ENCODE measurements at regions not wholly inside any gene's neighbourhood (a gene's known extent, or its start where the extent isn't known, plus 50 kb on each side); places are given as distances from the start of the nearest gene placed in this dataset.
"Not testable (repeated sequence)": the region's sequence is repeated elsewhere in the genome, so short reads cannot be mapped to it uniquely, and the experiment has no call there.

- DNase-seq (ENCODE audit: low read depth), result no peak
- no peak for TF ChIP-seq CTCF (conservative IDR thresholded peaks at IDR 0.05; ENCODE audit: low read length)
- no peak overlapping the region for H3K4me3 ChIP-seq (ENCODE audit: low read length)
Measured at GRCh38 chr1:232859216-232859615, 54.0 kb downstream of the MAP10 start.

- TF ChIP-seq CTCF (conservative IDR thresholded peaks at IDR 0.05; ENCODE audit: low read length), result no peak
- no peak for DNase-seq (ENCODE audit: low read depth)
- no peak overlapping the region for H3K4me3 ChIP-seq (ENCODE audit: low read length)
Measured at GRCh38 chr1:232861107-232861506, 55.9 kb downstream of the MAP10 start.

DNA sequence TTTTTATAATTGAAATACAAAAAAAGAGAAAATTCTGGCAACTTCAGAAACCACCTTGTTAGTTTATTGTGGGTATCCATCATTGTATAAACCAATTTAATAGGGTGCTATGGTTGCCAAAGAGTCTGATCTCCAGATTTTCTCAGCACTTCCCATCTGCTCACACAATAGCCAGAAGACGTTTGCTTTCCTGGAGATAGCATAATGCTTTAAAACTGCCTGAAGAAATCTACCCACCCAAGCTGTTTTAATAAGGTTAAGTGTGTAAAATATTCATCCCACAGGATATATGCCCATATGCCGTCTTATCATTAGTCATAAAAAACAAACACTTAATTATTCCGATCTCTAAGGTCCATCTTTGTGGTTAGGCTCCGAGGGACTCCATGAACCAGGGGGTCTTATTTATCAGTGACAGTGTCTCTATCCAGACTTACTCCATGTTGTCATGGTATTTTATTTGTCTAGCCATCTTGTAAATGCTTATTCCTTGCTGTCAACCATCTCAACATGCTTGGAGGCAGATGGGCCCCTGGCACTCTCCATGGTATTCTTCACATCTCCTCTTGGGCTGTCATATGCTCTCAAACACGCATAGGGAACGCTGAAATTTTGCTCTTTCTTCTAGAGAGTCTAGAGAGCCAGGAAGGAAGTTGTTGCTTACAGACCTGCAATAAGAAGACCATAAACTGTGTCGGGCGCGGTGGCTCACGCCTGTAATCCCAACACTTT, 58.5 kb downstream of the MAP10 start:
- no peak for DNase-seq (ENCODE audit: low read depth)
- no peak for TF ChIP-seq CTCF (conservative IDR thresholded peaks at IDR 0.05; ENCODE audit: low read length)
- H3K4me3 ChIP-seq (ENCODE audit: low read length), result no peak overlapping the region

DNA sequence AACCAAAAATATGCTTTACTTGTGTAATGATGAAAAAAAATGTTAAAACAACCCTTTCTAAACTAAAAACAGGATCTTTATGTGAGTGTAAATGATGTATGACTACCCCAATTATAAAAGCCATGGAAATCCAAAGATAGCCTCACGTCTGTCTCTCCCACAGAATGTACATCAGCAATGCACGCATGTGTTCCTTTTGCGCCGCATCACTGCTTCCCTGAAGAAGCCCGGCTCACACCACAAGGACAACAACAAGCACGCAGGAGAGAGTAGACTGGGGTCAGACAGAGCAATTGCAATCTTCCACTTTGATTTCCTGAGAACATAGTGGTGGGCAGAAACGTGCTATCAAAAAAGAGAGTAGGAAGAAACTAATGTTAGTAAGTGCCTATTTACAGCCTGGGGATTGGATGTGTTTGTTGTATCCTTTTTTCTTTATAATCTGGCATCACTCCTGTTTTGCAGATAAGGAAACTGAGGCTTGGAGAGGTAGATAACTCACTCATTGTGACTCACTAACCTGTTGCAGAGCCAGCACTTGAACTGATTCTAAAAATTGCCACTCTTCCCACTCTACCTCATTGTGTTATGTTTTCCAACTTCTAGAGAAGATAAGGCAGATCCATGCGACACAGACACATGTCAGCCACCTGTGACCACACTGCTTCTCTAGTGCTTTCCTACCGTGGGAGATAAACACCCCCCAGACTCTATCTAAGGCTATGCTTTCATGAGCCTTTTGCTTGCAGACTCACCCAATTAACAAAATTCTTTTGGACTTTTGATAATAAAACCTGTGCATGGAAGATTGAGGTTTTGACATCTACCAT, 60.1 kb downstream of the MAP10 start:
- TF ChIP-seq CTCF (conservative IDR thresholded peaks at IDR 0.05; ENCODE audit: low read length), result no peak
- no peak overlapping the region for H3K4me3 ChIP-seq (ENCODE audit: low read length)
- DNase-seq (ENCODE audit: low read depth), result no peak

- TF ChIP-seq CTCF (conservative IDR thresholded peaks at IDR 0.05; ENCODE audit: low read length), result no peak
- no peak overlapping the region for H3K4me3 ChIP-seq (ENCODE audit: low read length)
- peak; percentile 96 for DNase-seq (ENCODE audit: low read depth)
Measured at GRCh38 chr1:232868793-232869491, 63.7 kb downstream of the MAP10 start.

DNA sequence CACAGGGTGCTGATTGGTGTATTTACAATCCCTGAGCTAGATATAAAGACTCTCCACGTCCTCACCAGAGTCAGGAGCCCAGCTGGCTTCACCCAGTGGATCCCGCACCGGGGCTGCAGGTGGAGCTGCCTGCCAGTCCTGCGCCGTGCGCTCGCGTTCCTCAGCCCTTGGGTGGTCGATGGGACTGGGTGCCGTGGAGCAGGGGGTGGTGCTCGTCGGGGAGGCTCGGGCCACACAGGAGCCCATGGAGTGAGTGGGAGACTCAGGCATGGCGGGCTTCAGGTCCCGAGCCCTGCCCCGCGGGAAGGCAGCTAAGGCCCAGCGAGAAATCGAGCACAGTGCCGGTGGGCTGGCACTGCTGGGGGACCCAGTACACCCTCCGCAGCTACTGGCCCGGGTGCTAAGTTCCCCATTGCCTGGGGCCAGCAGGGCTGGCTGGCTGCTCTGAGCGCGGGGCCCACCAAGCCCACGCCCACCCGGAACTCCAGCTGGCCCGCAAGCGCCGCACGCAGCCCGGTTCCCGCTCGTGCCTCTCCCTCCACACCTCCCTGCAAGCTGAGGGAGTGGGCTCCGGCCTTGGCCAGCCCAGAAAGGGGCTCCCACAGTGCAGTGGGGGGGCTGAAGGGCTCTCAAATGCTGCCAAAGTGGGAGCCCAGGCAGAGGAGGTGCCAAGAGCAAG, 66.2 kb downstream of the MAP10 start:
- not testable (repeated sequence) for H3K4me3 ChIP-seq (ENCODE audit: low read length); DNase-seq (ENCODE audit: low read depth)

DNA sequence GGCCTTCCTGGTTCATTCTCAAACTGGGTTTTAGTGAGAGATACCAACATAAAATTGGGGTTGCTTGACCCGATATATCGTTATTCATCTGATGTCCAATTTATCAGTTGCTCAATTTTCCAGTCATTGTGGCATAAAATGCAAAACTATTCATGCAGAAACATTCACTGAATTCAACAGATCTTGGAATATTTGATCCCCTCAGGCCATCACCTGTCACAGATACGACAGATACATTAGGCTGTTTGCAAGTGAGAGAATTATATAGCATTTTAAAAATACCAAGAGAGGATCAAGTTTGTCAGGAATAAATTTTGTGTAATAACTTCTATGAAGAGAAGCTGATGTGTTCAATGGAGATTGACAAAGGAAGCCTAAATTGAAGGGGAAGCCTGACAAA, 67.1 kb downstream of the MAP10 start:
- no peak for TF ChIP-seq CTCF (conservative IDR thresholded peaks at IDR 0.05; ENCODE audit: low read length)
- no peak overlapping the region for H3K4me3 ChIP-seq (ENCODE audit: low read length)
- no peak for DNase-seq (ENCODE audit: low read depth)
